ENCODE measurements at regions not wholly inside any gene's neighbourhood (a gene's known extent, or its start where the extent isn't known, plus 50 kb on each side); places are given as distances from the start of the nearest gene placed in this dataset.

DNA sequence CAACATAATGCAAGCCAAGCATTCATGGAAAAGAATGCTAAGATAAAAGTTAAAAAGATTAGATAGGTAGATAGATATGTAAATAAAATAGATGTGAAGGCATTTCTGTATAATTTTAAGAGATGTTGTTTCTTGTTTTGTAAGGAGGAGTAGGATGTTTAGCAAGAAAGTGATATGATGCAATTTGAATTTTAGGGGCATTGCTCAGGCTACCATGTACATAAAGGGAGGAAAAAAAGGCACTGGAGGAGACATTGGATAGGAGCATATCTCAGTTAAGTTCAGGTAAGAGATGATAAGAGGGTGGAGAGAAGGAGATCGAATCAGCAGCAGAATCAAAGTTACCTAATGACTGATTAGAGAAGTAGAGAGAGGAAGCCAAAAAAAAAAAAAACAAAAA is 194.7 kb downstream of the TENT5A start:
- TF ChIP-seq CTCF (tag by site-specific recombination; IDR thresholded peaks at IDR 0.05) (no peak), ZNF792 (tag by site-specific recombination; IDR thresholded peaks at IDR 0.05) (no peak), ZNF580 (tag by site-specific recombination; IDR thresholded peaks at IDR 0.05) (no peak), ZNF510 (tag by site-specific recombination; IDR thresholded peaks at IDR 0.05; ENCODE audit: insufficient replicate concordance) (no peak), ZNF146 (tag by site-specific recombination; IDR thresholded peaks at IDR 0.05) (no peak)
- TF ChIP-seq, protein P1, sequence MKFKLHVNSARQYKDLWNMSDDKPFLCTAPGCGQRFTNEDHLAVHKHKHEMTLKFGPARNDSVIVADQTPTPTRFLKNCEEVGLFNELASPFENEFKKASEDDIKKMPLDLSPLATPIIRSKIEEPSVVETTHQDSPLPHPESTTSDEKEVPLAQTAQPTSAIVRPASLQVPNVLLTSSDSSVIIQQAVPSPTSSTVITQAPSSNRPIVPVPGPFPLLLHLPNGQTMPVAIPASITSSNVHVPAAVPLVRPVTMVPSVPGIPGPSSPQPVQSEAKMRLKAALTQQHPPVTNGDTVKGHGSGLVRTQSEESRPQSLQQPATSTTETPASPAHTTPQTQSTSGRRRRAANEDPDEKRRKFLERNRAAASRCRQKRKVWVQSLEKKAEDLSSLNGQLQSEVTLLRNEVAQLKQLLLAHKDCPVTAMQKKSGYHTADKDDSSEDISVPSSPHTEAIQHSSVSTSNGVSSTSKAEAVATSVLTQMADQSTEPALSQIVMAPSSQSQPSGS (tag by site-specific recombination; IDR thresholded peaks at IDR 0.05; ENCODE audit: low read depth) = no peak
- TF ChIP-seq, protein P2, sequence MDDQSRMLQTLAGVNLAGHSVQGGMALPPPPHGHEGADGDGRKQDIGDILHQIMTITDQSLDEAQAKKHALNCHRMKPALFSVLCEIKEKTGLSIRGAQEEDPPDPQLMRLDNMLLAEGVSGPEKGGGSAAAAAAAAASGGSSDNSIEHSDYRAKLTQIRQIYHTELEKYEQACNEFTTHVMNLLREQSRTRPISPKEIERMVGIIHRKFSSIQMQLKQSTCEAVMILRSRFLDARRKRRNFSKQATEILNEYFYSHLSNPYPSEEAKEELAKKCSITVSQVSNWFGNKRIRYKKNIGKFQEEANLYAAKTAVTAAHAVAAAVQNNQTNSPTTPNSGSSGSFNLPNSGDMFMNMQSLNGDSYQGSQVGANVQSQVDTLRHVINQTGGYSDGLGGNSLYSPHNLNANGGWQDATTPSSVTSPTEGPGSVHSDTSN (CRISPR knock-in tag; IDR thresholded peaks at IDR 0.05) = no peak
- TF ChIP-seq, protein P3, sequence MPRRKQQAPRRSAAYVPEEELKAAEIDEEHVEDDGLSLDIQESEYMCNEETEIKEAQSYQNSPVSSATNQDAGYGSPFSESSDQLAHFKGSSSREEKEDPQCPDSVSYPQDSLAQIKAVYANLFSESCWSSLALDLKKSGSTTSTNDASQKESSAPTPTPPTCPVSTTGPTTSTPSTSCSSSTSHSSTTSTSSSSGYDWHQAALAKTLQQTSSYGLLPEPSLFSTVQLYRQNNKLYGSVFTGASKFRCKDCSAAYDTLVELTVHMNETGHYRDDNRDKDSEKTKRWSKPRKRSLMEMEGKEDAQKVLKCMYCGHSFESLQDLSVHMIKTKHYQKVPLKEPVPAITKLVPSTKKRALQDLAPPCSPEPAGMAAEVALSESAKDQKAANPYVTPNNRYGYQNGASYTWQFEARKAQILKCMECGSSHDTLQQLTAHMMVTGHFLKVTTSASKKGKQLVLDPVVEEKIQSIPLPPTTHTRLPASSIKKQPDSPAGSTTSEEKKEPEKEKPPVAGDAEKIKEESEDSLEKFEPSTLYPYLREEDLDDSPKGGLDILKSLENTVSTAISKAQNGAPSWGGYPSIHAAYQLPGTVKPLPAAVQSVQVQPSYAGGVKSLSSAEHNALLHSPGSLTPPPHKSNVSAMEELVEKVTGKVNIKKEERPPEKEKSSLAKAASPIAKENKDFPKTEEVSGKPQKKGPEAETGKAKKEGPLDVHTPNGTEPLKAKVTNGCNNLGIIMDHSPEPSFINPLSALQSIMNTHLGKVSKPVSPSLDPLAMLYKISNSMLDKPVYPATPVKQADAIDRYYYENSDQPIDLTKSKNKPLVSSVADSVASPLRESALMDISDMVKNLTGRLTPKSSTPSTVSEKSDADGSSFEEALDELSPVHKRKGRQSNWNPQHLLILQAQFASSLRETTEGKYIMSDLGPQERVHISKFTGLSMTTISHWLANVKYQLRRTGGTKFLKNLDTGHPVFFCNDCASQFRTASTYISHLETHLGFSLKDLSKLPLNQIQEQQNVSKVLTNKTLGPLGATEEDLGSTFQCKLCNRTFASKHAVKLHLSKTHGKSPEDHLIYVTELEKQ (tag by site-specific recombination; IDR thresholded peaks at IDR 0.05; ENCODE audit: borderline replicate concordance) = no peak
